ENCODE measurements at regions not wholly inside any gene's neighbourhood (a gene's known extent, or its start where the extent isn't known, plus 50 kb on each side); places are given as distances from the start of the nearest gene placed in this dataset.

- Histone ChIP-seq H3K27me3 (ENCODE audit: control insufficient read depth, insufficient read depth, low read length) (no peaks in the 10 kb centered on the region), H3K4me1 (ENCODE audit: control insufficient read depth, low read depth, low read length) (no peaks in the 10 kb centered on the region), H3K4me3 (ENCODE audit: low read length) (no peak overlapping the region), H3K9me3 (ENCODE audit: control insufficient read depth, low read depth, low read length) (no peaks in the 10 kb centered on the region), H3K9ac (ENCODE audit: low read length) (no peak overlapping the region), H3K27ac (ENCODE audit: low read length) (no peak overlapping the region), H3K36me3 (ENCODE audit: control insufficient read depth, low read depth, low read length) (no peaks in the 10 kb centered on the region)
Observed at GRCh38 chr5:2680979-2681378, 70.5 kb downstream of the IRX2 start.

- Histone ChIP-seq H3K36me3 (ENCODE audit: control insufficient read depth, low read depth, low read length) (no peaks in the 10 kb centered on the region), H3K27ac (ENCODE audit: low read length) (no peak overlapping the region), H3K9me3 (ENCODE audit: control insufficient read depth, low read depth, low read length) (no peaks in the 10 kb centered on the region), H3K27me3 (ENCODE audit: control insufficient read depth, insufficient read depth, low read length) (no peaks in the 10 kb centered on the region), H3K4me1 (ENCODE audit: control insufficient read depth, low read depth, low read length) (no peaks in the 10 kb centered on the region), H3K4me3 (ENCODE audit: low read length) (no peak overlapping the region), H3K9ac (ENCODE audit: low read length) (no peak overlapping the region)
Observed at GRCh38 chr5:2677689-2678088, 73.8 kb downstream of the IRX2 start.

- Histone ChIP-seq H3K27ac (ENCODE audit: low read length) (no peak overlapping the region), H3K4me3 (ENCODE audit: low read length) (no peak overlapping the region), H3K9ac (ENCODE audit: low read length) (no peak overlapping the region), H3K4me1 (ENCODE audit: control insufficient read depth, low read depth, low read length) (no peaks in the 10 kb centered on the region), H3K9me3 (ENCODE audit: control insufficient read depth, low read depth, low read length) (no peaks in the 10 kb centered on the region), H3K36me3 (ENCODE audit: control insufficient read depth, low read depth, low read length) (no peaks in the 10 kb centered on the region), H3K27me3 (ENCODE audit: control insufficient read depth, insufficient read depth, low read length) (no peaks in the 10 kb centered on the region)
Observed at GRCh38 chr5:2675548-2675947, 75.9 kb downstream of the IRX2 start.

- Histone ChIP-seq H3K27ac (ENCODE audit: low read length) (no peak overlapping the region), H3K9ac (ENCODE audit: low read length) (no peak overlapping the region), H3K36me3 (ENCODE audit: control insufficient read depth, low read depth, low read length) (no peaks in the 10 kb centered on the region), H3K9me3 (ENCODE audit: control insufficient read depth, low read depth, low read length) (no peaks in the 10 kb centered on the region), H3K27me3 (ENCODE audit: control insufficient read depth, insufficient read depth, low read length) (no peaks in the 10 kb centered on the region), H3K4me1 (ENCODE audit: control insufficient read depth, low read depth, low read length) (no peaks in the 10 kb centered on the region), H3K4me3 (ENCODE audit: low read length) (no peak overlapping the region)
Observed at GRCh38 chr5:2674456-2674855, 77.0 kb downstream of the IRX2 start.

- H3K36me3 ChIP-seq (ENCODE audit: control insufficient read depth, low read depth, low read length), result no peaks in the 10 kb centered on the region
- no peak overlapping the region for H3K27ac ChIP-seq (ENCODE audit: low read length)
- H3K4me1 ChIP-seq (ENCODE audit: control insufficient read depth, low read depth, low read length), result no peaks in the 10 kb centered on the region
- no peaks in the 10 kb centered on the region for H3K27me3 ChIP-seq (ENCODE audit: control insufficient read depth, insufficient read depth, low read length)
- no peak overlapping the region for H3K4me3 ChIP-seq (ENCODE audit: low read length)
- H3K9me3 ChIP-seq (ENCODE audit: control insufficient read depth, low read depth, low read length), result no peaks in the 10 kb centered on the region
- H3K9ac ChIP-seq (ENCODE audit: low read length), result no peak overlapping the region
Observed at GRCh38 chr5:2670940-2671339, 80.5 kb downstream of the IRX2 start.

GRCh38 chr5:2669913-2670312 lies 81.6 kb downstream of the IRX2 start:
- H3K9ac ChIP-seq (ENCODE audit: low read length), result no peak overlapping the region
- no peak overlapping the region for H3K4me3 ChIP-seq (ENCODE audit: low read length)
- H3K27ac ChIP-seq (ENCODE audit: low read length), result no peak overlapping the region
- no peaks in the 10 kb centered on the region for H3K9me3 ChIP-seq (ENCODE audit: control insufficient read depth, low read depth, low read length)
- no peaks in the 10 kb centered on the region for H3K36me3 ChIP-seq (ENCODE audit: control insufficient read depth, low read depth, low read length)
- H3K4me1 ChIP-seq (ENCODE audit: control insufficient read depth, low read depth, low read length), result no peaks in the 10 kb centered on the region
- H3K27me3 ChIP-seq (ENCODE audit: control insufficient read depth, insufficient read depth, low read length), result no peaks in the 10 kb centered on the region

GRCh38 chr5:2669259-2669658 lies 82.2 kb downstream of the IRX2 start:
- no peaks in the 10 kb centered on the region for H3K9me3 ChIP-seq (ENCODE audit: control insufficient read depth, low read depth, low read length)
- H3K9ac ChIP-seq (ENCODE audit: low read length), result no peak overlapping the region
- no peak overlapping the region for H3K4me3 ChIP-seq (ENCODE audit: low read length)
- H3K27ac ChIP-seq (ENCODE audit: low read length), result no peak overlapping the region
- no peaks in the 10 kb centered on the region for H3K4me1 ChIP-seq (ENCODE audit: control insufficient read depth, low read depth, low read length)
- H3K27me3 ChIP-seq (ENCODE audit: control insufficient read depth, insufficient read depth, low read length), result no peaks in the 10 kb centered on the region
- no peaks in the 10 kb centered on the region for H3K36me3 ChIP-seq (ENCODE audit: control insufficient read depth, low read depth, low read length)

GRCh38 chr5:2666081-2666480 lies 85.4 kb downstream of the IRX2 start:
- H3K4me3 ChIP-seq (ENCODE audit: low read length), result no peak overlapping the region
- no peak overlapping the region for H3K9ac ChIP-seq (ENCODE audit: low read length)
- no peaks in the 10 kb centered on the region for H3K36me3 ChIP-seq (ENCODE audit: control insufficient read depth, low read depth, low read length)
- no peaks in the 10 kb centered on the region for H3K4me1 ChIP-seq (ENCODE audit: control insufficient read depth, low read depth, low read length)
- no peak overlapping the region for H3K27ac ChIP-seq (ENCODE audit: low read length)
- no peaks in the 10 kb centered on the region for H3K9me3 ChIP-seq (ENCODE audit: control insufficient read depth, low read depth, low read length)
- H3K27me3 ChIP-seq (ENCODE audit: control insufficient read depth, insufficient read depth, low read length), result no peaks in the 10 kb centered on the region

GRCh38 chr5:2663489-2663888 lies 88.0 kb downstream of the IRX2 start:
- no peak overlapping the region for H3K9ac ChIP-seq (ENCODE audit: low read length)
- no peak overlapping the region for H3K4me3 ChIP-seq (ENCODE audit: low read length)
- H3K36me3 ChIP-seq (ENCODE audit: control insufficient read depth, low read depth, low read length), result no peaks in the 10 kb centered on the region
- no peak overlapping the region for H3K27ac ChIP-seq (ENCODE audit: low read length)
- H3K9me3 ChIP-seq (ENCODE audit: control insufficient read depth, low read depth, low read length), result no peaks in the 10 kb centered on the region
- H3K4me1 ChIP-seq (ENCODE audit: control insufficient read depth, low read depth, low read length), result no peaks in the 10 kb centered on the region
- H3K27me3 ChIP-seq (ENCODE audit: control insufficient read depth, insufficient read depth, low read length), result no peaks in the 10 kb centered on the region

GRCh38 chr5:2660315-2660714 lies 91.2 kb downstream of the IRX2 start:
- Histone ChIP-seq H3K9ac (ENCODE audit: low read length) (no peak overlapping the region), H3K27ac (ENCODE audit: low read length) (no peak overlapping the region), H3K27me3 (ENCODE audit: control insufficient read depth, insufficient read depth, low read length) (no peaks in the 10 kb centered on the region), H3K4me1 (ENCODE audit: control insufficient read depth, low read depth, low read length) (no peaks in the 10 kb centered on the region), H3K4me3 (ENCODE audit: low read length) (no peak overlapping the region), H3K9me3 (ENCODE audit: control insufficient read depth, low read depth, low read length) (no peaks in the 10 kb centered on the region), H3K36me3 (ENCODE audit: control insufficient read depth, low read depth, low read length) (no peaks in the 10 kb centered on the region)

- no peak overlapping the region for H3K9ac ChIP-seq (ENCODE audit: low read length)
- no peaks in the 10 kb centered on the region for H3K9me3 ChIP-seq (ENCODE audit: control insufficient read depth, low read depth, low read length)
- no peak overlapping the region for H3K4me3 ChIP-seq (ENCODE audit: low read length)
- no peaks in the 10 kb centered on the region for H3K27me3 ChIP-seq (ENCODE audit: control insufficient read depth, insufficient read depth, low read length)
- no peak overlapping the region for H3K27ac ChIP-seq (ENCODE audit: low read length)
- H3K36me3 ChIP-seq (ENCODE audit: control insufficient read depth, low read depth, low read length), result no peaks in the 10 kb centered on the region
- H3K4me1 ChIP-seq (ENCODE audit: control insufficient read depth, low read depth, low read length), result no peaks in the 10 kb centered on the region
Observed at GRCh38 chr5:2658881-2659470, 92.5 kb downstream of the IRX2 start.

GRCh38 chr5:2658447-2658846 lies 93.0 kb downstream of the IRX2 start:
- no peaks in the 10 kb centered on the region for H3K27me3 ChIP-seq (ENCODE audit: control insufficient read depth, insufficient read depth, low read length)
- H3K4me3 ChIP-seq (ENCODE audit: low read length), result no peak overlapping the region
- H3K36me3 ChIP-seq (ENCODE audit: control insufficient read depth, low read depth, low read length), result no peaks in the 10 kb centered on the region
- H3K27ac ChIP-seq (ENCODE audit: low read length), result no peak overlapping the region
- no peaks in the 10 kb centered on the region for H3K4me1 ChIP-seq (ENCODE audit: control insufficient read depth, low read depth, low read length)
- no peaks in the 10 kb centered on the region for H3K9me3 ChIP-seq (ENCODE audit: control insufficient read depth, low read depth, low read length)
- no peak overlapping the region for H3K9ac ChIP-seq (ENCODE audit: low read length)
